ENCODE measurements at regions not wholly inside any gene's neighbourhood (a gene's known extent, or its start where the extent isn't known, plus 50 kb on each side); places are given as distances from the start of the nearest gene placed in this dataset.

DNA sequence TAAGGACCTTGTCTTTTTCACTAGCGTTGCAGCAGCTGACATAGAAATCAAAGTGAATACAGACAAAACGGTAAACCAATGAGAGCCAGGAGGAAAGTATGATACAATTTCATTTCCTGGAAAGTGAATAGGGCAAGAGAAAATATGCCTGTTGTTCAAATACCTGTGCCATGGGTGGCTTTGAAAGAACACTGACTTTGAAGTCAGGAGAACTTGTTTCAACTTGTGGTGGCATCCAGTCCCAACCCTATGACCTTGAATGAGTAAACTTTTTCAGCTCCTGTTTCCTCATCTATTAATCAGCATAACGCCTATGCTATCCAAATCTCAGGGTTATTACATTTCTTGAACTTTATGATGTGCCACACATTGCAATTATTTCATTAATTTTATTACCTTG is 173.7 kb upstream of the HS3ST3A1 start:
- Histone ChIP-seq H3K27me3 (no peaks in the 10 kb centered on the region), H3K9me3 (peaks cover 0 to 5% of the 10 kb centered on the region in 2 donors), H3K4me1 (peaks cover 0 to 4% of the 10 kb centered on the region in 2 donors), H3K36me3 (no peaks in the 10 kb centered on the region), H3K4me3 (no peak overlapping the region), H3K27ac (peak overlapping the region in 1 of 2 donors; percentile 57)
- TF ChIP-seq, protein P1, sequence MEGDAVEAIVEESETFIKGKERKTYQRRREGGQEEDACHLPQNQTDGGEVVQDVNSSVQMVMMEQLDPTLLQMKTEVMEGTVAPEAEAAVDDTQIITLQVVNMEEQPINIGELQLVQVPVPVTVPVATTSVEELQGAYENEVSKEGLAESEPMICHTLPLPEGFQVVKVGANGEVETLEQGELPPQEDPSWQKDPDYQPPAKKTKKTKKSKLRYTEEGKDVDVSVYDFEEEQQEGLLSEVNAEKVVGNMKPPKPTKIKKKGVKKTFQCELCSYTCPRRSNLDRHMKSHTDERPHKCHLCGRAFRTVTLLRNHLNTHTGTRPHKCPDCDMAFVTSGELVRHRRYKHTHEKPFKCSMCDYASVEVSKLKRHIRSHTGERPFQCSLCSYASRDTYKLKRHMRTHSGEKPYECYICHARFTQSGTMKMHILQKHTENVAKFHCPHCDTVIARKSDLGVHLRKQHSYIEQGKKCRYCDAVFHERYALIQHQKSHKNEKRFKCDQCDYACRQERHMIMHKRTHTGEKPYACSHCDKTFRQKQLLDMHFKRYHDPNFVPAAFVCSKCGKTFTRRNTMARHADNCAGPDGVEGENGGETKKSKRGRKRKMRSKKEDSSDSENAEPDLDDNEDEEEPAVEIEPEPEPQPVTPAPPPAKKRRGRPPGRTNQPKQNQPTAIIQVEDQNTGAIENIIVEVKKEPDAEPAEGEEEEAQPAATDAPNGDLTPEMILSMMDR (IDR thresholded peaks at IDR 0.05), result no peak
- DNase-seq (ENCODE audit: low spot score), result no peak

DNA sequence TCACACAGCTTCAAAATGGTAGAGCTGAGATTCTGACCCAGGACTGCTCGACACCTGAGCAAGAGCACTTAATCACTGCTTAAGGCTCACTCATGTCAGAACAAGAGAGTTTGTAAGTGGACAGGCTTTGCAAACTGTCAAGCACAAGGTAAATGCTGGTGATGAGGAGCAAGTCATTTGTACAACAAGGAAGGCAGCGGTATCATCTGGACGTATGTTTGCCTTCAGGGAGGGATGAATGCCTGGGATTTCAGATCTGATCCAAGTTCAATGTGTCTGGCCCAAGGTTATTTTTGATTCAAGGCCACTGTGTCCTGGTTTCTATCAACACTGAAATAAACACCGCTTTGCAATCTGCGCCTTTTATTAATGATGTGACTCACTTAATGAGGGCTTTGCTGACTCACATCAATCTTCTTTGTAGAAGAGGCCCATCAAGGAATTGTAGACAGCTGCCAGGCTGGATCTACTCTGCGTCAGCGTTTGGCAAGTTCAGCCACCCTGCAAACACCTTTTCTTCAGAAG is 174.4 kb upstream of the HS3ST3A1 start:
- Histone ChIP-seq H3K4me1 (peaks cover 0 to 4% of the 10 kb centered on the region in 2 donors), H3K27me3 (no peaks in the 10 kb centered on the region), H3K27ac (peak overlapping the region in 1 of 2 donors; percentile 57), H3K36me3 (no peaks in the 10 kb centered on the region), H3K9me3 (no peaks in the 10 kb centered on the region), H3K4me3 (no peak overlapping the region)
- TF ChIP-seq, protein P1 (IDR thresholded peaks at IDR 0.05), result no peak
- DNase-seq (ENCODE audit: low spot score), result no peak

DNA sequence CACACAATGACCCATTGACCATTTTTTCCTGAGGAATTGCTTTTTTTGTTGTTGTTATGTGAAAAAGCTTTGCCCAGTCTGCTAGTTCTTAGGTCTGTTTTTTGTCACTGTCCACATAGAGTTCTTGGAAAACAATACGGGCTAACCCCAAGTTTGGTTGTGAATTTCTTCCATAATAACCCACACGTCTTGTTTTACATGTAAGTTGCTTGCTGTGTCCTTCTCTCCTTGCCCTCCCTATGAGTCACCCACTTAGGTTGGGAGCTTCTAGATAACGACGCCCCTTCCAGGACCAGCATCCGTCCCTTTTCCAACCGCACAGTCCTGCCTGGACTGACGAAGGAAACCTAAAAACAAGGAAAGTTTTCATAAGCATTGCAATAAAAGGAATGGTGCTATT is 175.3 kb upstream of the HS3ST3A1 start:
- no peak overlapping the region for H3K4me3 ChIP-seq
- no peaks in the 10 kb centered on the region for H3K9me3 ChIP-seq
- no peak for DNase-seq (ENCODE audit: low spot score)
- no peak overlapping the region for H3K27ac ChIP-seq
- H3K27me3 ChIP-seq, result no peaks in the 10 kb centered on the region
- H3K36me3 ChIP-seq, result no peaks in the 10 kb centered on the region
- H3K4me1 ChIP-seq, result peaks cover 0 to 4% of the 10 kb centered on the region in 2 donors
- TF ChIP-seq, protein P1 (IDR thresholded peaks at IDR 0.05), result no peak

DNA sequence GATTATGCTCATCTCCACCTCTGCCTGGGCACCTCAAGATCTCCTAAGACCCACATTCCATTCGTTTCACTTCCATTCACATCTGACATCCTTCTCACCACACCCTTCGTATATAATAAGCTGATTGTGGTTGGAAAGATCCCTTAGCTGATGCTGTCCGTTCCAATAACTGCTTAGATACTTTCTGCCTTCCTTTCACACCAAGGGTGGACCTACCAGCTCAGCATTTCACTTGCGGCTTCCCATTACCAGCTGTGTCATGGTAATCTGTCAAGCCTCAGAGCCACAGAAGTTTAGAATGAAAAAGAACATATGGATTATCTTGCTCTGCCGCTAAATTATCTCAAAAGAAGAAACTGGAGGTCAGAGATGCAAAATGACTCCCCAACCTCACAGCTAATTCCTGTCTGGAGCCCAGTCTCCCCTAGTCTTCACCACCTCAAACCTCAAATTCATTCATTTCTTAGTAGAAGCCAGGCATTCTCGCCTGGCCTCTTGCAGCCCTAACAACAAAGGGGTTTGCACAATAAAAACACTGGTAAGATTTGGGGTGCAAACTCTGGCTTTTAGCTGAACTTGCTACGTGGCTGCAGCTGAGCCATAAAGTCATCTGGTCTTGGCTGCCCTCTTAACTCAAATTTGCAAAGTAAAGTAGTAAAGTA is 182.8 kb upstream of the HS3ST3A1 start:
- Histone ChIP-seq H3K36me3 (no peaks in the 10 kb centered on the region), H3K9me3 (no peaks in the 10 kb centered on the region), H3K4me3 (no peak overlapping the region), H3K27me3 (no peaks in the 10 kb centered on the region), H3K4me1 (no peaks in the 10 kb centered on the region), H3K27ac (no peak overlapping the region)
- DNase-seq (ENCODE audit: low spot score), result no peak
- TF ChIP-seq, protein P1 (IDR thresholded peaks at IDR 0.05), result no peak

DNA sequence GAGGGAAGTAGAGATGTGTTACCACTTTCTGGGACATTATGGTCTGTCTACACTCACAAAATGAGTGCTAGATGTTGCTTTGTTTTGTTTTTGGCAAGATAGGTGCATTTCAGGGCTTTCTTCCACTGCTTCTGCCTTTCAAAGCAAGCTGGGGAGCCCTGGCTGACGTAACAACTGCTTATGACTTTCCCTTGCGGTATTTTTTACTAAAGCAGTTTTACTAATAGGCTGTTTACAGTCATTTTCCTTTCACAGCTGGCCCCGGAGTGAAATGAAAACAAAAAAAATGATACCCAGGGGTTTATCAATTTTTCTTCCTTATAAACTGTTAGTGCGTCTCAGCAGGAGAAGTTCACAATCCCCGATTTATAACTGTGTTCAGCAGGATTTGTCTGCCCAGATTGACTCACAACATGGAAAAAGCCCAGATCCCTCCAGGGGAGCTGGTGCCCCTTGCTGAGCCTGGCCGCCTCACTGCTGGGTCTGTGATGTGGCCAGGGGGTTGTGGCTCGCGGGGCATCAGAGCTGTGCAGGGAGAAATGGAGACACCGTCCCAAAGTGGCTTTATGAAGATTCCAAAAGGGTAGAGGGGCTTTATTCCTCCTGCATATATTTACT is 184.4 kb upstream of the HS3ST3A1 start:
- no peak for DNase-seq (ENCODE audit: low spot score)
- H3K27ac ChIP-seq, result no peak overlapping the region
- H3K4me3 ChIP-seq, result no peak overlapping the region
- TF ChIP-seq, protein P1 (IDR thresholded peaks at IDR 0.05), result no peak
- H3K4me1 ChIP-seq, result no peaks in the 10 kb centered on the region
- no peaks in the 10 kb centered on the region for H3K36me3 ChIP-seq
- no peaks in the 10 kb centered on the region for H3K27me3 ChIP-seq
- no peaks in the 10 kb centered on the region for H3K9me3 ChIP-seq

Data from right atrium auricular region (tissue), 2 donors.